Right forelimb (tissue), 1 donor: ENCODE measurements at regions not wholly inside any gene's neighbourhood (a gene's known extent, or its start where the extent isn't known, plus 50 kb on each side); places are given as distances from the start of the nearest gene placed in this dataset.
"Not testable (repeated sequence)": the region's sequence is repeated elsewhere in the genome, so short reads cannot be mapped to it uniquely, and the experiment has no call there.

ENCODE experiments used
- DNase-seq: peaks from one replicate; pipeline ENCODE4 v3.0.0-alpha.2; 2018

DNA sequence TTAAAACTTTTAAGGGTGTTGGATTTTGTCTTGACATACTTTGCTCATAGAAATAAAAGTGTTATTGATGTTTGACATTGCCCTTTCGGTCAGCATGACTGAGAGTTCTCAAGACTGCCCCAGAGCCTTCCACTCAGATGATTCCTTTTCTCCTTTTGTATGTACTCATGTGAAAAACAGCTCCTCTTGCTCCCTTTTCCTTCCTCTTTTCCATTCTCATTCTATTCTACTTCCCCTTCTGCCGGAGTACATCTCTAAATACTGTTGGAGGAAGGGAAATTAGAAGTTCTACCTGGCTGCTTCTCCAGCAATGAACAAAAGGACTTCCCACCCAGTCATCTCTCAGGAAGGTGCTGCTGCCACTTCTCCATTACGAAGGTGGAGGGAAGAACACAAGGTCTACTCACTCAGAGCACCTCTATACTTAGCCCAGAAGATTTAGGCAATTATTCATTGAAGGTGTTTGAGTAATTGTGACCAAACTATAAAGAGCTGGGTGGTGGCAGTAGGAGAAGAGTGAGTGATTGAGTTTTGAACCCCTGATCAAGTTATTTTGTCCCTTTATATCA lies 163.8 kb upstream of the MBNL1 start:
- no peak for DNase-seq

DNA sequence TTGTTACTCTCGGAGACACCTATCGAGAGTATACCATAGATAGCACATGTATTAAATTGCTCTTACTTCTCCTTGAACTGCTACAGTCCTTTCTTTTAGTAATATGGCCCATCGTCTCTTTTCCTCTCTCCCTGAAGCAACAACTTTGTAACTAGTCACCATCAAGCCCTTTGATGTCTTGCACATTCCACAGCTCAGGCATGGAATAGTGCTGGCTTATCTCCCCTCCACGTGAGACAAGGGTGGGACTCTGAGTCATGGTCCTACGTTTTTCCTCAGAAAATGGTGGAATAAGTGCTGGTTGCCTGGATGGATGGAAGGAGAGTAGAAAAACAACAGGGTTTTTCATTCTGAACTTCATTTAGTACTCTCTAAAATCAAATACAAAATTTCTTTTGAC lies 163.3 kb upstream of the MBNL1 start:
- DNase-seq: no peak

DNA sequence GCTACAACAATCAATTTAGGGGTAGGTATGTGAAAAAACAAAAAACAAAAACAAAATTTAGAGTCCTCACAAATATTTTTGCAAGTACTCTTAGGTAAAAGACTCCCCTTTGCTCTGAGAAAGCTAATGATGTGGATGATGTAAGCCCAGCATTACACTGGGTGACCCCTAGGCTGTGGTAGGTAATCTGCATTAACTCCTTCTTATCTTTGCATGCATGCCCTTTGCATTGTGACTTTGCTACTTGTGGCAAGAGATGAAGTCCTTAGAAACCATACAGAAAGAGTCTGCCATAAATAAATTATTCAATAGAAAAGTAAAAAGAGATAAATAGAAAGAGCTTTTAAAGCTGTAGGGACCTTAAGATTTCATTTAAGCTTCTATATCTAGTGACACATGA lies 159.7 kb upstream of the MBNL1 start:
- no peak for DNase-seq

GRCh38 chr3:152113413-152113812 lies 155.3 kb upstream of the MBNL1 start:
- no peak for DNase-seq

- DNase-seq: no peak
Observed at GRCh38 chr3:152113992-152114651, 154.6 kb upstream of the MBNL1 start.

DNA sequence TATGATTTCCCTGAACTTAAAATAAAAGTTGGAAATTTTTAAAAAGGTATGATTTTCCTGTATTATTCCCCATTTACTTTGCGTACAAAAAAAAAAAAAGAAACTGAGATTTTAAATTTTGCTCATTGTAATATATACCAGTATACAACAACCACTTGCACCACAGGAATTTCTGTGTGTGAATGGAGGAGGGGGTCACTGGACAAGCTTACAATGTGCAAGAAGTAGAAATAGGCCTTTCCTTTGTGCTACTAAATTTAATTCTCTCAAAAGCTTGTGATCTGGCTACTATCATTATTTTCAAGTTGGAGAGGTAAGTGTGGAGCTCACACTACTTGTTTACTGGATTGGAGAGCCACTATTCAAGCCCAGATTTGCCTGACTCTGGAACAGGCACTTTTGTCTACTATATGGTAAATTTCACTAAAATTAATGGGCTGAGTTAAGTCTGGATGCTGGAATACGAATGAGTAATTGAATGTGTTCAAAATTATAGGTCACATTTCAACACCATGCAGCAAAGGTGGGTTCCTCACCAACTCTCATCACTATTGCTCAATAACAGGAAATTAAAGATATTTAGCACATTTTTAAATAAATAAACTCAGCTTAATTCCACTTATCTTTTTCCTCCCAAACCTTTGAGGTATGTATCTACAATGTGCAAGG lies 148.0 kb upstream of the MBNL1 start:
- no peak for DNase-seq

DNA sequence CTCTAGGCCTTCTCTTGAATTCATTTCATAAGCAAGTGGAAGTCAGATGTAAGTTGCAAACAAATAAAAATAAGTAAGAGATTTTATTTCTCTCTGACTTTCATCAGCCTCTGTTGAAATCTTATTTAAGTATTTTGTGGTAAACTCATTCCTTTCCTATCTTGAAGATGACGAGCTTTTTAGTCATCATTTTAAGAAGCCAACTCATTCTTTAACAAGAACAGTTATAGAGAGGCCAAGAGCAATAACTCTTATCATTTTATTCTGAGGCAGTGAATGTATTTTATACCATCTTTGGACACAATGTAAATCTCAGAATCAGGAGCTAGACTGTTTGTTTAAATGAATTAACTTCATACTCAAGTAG lies 147.5 kb upstream of the MBNL1 start:
- DNase-seq: no peak

- no peak for DNase-seq
Observed at GRCh38 chr3:152122851-152123250, 145.9 kb upstream of the MBNL1 start.

DNA sequence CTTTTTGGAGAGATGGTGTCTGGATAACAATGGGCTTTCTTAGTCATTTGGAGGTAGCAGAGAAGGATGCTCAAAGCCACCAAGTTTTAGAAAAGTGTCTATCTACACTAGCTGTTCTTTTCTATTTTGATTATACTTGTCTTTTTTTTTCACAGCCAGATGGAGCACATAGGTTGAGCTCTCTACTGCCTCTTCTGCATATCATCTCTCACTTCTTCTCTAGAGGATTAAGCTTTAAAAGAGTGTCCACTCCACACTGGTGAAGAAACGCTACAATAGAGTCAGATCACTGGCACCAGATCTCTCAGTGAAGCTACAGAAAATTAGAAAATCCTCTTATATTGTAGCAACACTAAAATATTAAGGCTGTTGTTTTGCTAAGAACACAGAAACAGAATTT lies 145.3 kb upstream of the MBNL1 start:
- DNase-seq: no peak

DNA sequence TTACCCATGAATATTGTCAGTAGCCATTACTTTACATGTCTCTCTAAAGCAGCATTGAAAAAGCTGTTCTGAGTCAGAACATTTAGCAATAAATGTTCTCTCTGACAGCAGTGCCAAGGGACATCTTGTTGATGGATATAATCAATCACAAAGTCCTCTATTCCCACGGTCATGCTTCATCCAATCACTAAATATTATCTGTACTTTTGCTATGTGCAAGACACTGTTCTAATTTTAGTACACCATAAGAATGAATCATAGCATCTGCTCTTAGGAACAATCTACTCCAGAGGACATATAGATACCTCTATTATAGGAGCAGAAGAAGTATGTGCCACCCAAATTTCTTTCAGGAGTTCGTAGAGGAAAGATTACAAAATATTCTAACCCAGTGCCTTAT lies 142.5 kb upstream of the MBNL1 start:
- no peak for DNase-seq

DNA sequence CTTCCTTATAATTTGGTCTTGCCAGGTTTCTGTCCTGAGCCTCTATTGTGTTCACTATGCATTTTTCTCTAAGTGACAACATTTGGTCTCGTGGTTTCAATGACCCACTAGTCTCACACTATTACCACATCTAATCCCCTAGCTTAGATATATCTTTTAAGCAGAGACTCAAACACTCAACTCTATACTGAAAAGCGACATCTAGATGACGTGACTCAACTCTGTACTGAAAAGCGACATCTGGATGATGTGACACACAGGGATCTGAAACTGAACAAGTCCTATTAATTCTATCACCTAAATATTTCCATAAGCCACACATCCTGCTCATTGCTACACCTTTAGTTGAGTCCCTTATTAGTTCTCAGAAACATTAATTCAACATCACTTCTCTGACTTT lies 141.7 kb upstream of the MBNL1 start:
- no peak for DNase-seq

DNA sequence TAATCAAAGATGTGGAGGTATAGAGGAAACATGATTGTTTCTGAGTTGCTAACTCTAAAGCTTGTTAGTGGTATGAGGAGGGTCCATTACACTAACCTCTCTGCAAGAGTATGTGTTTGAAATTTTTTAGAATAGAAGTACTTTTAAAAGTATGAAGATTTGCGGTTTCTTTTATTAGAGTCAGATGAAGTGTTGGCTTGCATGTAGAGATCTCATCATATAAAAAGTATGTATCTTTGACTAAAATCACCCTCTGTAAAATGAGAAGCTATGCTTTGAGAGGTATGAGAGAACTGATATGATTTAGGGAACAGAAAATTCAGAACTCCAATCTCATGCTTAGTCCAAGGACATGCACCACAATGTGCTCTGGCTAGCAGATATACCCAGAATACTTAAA lies 140.4 kb upstream of the MBNL1 start:
- no peak for DNase-seq

GRCh38 chr3:152139651-152140050 lies 129.1 kb upstream of the MBNL1 start:
- DNase-seq: no peak

DNA sequence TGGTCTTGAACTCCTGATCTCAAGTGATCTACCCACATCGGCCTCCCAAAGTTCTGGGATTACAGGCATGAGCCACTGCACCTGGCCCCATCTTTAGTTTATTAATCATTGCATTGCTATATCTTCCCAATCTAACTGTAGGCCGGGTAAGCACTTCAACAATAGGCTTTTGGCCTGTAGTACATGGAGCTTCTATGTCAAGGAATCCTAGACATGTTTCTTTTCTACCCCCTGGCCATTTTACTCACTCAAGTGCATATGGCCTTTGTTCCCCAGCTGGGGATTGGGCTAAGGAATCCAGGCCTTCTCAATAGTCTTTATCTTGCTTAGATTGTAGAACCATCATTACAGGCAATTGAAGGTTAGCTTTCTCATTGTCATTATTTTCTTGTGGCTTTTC lies 122.3 kb upstream of the MBNL1 start:
- DNase-seq: no peak

DNA sequence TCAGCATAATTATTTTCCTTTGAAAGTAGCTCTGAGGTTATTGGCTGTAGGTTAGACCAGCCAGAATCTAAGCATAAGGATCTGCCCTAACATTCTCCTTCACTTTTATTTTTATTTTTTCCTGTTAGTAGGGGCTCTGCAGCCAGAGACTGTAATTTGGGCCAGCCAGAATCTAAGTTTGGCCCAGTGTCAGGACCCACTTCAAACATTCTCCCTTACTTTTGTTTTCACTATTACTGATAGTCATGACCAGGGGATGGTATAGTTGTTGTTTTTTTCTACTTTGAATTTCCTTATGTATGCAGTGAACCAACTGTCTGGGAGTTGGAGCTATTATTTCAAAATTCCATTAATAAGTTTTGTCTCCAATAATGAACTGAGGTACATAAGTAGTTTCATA lies 121.0 kb upstream of the MBNL1 start:
- DNase-seq: no peak

DNA sequence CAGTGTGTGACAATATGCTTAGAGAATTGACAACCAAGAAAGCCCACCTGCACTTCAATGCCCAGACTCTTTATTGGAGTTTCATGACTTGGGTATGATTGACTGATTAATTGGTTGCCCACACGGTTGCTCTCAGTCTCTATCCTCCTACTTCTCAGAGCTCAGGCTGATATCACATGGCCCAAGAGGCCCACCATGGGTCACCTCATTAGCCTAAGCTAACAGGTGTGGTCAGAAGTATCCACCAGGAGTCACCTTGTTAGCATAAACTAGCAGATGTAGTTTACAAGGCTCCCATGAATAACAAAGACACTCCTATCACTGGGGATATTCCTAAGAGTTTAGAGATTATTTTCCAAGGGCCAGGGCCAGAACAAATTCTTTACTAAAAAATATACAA lies 120.2 kb upstream of the MBNL1 start:
- DNase-seq: no peak

- DNase-seq: no peak
Observed at GRCh38 chr3:152149832-152150231, 118.9 kb upstream of the MBNL1 start.

DNA sequence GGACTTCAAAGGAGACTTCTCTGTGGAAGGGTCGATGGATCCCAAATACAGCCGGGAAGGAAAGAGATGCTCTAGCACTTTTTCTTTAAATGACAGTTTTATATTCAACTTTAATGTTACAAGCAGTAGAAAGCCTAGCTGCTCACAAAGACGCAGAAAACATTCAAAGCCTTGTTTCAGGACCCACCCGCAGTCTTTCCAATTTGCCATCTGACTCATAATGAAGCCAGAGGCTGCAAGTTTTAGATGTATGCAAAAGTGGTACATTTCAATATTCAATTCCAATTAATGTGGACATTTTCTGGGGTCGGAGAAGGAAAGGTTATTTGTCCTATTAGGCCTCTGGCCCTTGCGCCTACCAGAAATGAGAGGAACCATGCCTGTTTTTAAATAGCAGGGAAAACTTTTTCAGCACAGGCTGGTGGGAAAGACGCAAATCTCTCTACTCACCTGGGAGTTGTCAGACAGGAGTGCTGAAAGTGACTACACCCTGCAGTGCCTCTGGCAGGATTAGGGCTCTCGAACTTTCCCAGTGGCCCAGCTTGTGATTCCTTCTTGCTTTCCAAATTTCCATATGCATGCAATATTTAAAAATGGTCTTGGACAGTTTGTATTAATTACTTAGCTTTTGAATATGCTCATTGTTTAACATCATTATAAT lies 117.4 kb upstream of the MBNL1 start:
- no peak for DNase-seq

GRCh38 chr3:152151877-152152765 lies 116.6 kb upstream of the MBNL1 start:
- not testable (repeated sequence) for DNase-seq

GRCh38 chr3:152153115-152153514 lies 115.6 kb upstream of the MBNL1 start:
- not testable (repeated sequence) for DNase-seq

- DNase-seq: no peak
Observed at GRCh38 chr3:152155246-152156020, 113.3 kb upstream of the MBNL1 start.

DNA sequence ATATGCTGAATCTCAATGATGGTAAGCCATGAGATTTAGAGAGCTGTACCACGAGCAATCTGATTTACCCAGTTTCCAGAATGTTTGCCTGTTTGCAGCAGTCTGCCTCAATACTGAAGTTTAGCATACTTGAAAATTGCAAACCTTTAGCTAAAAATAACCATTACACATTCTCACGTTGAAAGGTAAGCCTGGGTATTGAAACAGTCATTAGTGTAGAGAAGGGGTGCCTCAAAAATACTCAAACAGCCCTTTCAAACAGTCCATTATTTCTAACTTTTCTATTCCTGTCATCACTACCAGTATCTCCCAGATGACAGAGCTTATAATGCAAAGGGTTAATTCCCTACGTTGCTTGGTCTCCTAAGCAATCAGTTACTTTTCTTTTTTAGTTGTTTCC lies 111.8 kb upstream of the MBNL1 start:
- DNase-seq: no peak
